ENCODE measurements at regions not wholly inside any gene's neighbourhood (a gene's known extent, or its start where the extent isn't known, plus 50 kb on each side); places are given as distances from the start of the nearest gene placed in this dataset.

DNA sequence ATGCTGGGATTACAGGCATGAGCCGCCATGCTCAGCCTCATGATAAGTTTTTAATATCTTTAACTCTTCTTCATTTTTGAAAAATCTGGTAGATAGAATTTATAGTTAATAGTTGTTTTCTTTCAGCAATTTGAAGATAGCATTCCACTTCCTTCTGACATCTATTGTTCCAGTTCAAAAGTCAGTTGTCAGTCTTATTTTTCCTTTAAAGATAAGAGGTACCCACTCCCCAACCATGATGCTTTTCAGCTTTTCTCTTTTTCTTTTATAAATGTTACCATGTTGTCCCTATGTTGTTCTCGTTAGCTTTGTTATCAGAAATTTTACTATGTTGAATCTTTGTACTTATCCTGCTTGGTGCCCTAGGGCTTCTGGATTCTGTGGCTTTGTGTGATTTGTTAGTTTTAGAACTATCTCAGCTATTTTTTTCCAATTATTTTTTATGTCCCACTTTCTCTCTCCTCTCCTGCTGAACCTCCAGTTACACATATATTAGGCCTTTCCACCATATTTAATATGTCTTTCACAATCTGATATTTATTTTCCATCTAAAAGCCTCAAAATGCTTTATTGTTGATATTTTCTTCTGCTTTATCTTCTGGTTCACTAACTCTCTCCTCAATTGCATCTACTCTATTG lies 181.6 kb upstream of the FOXN3 start:
- TF ChIP-seq, protein P1, sequence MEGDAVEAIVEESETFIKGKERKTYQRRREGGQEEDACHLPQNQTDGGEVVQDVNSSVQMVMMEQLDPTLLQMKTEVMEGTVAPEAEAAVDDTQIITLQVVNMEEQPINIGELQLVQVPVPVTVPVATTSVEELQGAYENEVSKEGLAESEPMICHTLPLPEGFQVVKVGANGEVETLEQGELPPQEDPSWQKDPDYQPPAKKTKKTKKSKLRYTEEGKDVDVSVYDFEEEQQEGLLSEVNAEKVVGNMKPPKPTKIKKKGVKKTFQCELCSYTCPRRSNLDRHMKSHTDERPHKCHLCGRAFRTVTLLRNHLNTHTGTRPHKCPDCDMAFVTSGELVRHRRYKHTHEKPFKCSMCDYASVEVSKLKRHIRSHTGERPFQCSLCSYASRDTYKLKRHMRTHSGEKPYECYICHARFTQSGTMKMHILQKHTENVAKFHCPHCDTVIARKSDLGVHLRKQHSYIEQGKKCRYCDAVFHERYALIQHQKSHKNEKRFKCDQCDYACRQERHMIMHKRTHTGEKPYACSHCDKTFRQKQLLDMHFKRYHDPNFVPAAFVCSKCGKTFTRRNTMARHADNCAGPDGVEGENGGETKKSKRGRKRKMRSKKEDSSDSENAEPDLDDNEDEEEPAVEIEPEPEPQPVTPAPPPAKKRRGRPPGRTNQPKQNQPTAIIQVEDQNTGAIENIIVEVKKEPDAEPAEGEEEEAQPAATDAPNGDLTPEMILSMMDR (IDR thresholded peaks at IDR 0.05; ENCODE audit: control insufficient read depth, extremely low read depth, insufficient read depth) = no peak
- no peak for DNase-seq (ENCODE audit: low read depth)
- H3K4me3 ChIP-seq (ENCODE audit: low read depth, low read length) = no peak overlapping the region

DNA sequence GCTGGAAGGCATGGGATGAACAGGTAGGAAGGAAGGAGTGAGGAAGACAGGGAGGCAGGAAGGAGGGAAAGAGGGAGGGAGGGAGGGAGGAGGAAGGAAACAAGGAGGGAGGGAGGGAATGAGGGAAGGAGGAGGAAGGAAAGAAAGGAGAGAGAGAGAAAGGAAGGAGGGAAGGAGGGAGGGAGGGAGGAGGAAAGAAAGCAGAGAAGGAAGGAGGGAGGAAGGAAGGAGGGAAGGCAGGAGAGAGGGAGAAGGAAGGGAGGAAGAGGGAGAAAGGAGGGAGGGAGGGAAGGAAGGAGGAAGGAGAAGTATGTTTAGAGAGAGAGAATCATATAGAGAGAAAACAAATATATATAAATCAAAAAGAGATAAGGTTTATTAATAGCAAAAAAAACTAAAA lies 175.9 kb upstream of the FOXN3 start:
- TF ChIP-seq, protein P1 (IDR thresholded peaks at IDR 0.05; ENCODE audit: control insufficient read depth, extremely low read depth, insufficient read depth) = no peak
- no peak overlapping the region for H3K4me3 ChIP-seq (ENCODE audit: low read depth, low read length)
- no peak for DNase-seq (ENCODE audit: low read depth)

DNA sequence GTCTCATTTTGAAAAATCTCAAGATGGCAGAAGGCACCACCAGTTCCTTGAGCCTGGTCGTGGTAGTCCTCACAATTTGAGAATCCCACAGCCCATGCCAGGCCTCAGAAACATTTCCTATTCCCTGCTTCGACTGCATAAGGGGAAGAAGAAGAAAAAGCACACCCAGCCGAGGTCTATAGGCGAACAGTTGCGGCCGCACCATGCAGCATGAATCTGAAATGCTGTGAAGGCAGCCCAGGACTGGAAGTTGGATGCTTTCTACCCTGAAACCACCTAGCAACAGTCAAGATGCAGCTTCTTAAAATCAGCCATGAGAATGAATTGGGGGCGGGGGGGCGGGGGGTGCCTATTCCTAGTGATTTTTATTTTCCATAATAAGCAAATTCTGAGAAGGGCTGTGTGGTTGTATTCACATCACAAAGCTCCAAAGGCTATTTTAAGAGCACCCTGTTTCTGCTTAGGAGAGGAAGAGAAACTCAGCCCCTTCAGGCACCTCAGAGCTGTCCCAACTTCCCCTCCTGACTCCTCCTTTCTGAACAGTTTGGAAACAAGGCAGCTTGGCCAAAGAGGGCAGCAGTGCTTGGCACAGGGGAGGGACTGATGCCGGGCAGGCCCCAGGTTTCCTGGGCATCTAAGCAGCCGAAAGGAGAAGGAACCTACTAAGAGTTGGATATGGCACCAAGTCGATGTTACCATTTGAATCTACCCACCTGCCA lies 172.5 kb upstream of the FOXN3 start:
- H3K4me3 ChIP-seq (ENCODE audit: low read depth, low read length) = no peak overlapping the region
- TF ChIP-seq, protein P1 (IDR thresholded peaks at IDR 0.05; ENCODE audit: control insufficient read depth, extremely low read depth, insufficient read depth) = no peak
- no peak for DNase-seq (ENCODE audit: low read depth)

DNA sequence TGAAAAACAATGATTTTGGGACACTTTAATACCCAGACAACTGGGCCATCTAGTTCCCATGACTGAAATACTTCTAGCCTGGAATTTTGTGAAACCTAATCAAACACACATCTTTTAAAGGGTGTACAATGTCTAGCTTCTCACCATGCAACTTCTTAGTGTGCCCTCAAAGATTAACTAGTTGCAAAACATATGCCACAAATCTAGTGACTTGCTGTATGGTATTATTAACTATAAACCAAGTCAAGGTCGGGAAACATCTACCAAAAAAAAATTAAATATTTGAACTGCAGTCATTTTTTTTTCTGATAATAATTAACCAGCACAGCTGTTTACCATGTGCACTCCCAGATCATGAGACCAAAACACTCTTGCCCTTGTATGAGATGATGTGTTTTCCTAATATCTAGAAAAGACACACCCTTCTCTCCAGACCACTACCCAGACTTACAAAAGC lies 171.8 kb upstream of the FOXN3 start:
- H3K4me3 ChIP-seq (ENCODE audit: low read depth, low read length) = no peak overlapping the region
- TF ChIP-seq, protein P1 (IDR thresholded peaks at IDR 0.05; ENCODE audit: control insufficient read depth, extremely low read depth, insufficient read depth) = no peak
- no peak for DNase-seq (ENCODE audit: low read depth)

DNA sequence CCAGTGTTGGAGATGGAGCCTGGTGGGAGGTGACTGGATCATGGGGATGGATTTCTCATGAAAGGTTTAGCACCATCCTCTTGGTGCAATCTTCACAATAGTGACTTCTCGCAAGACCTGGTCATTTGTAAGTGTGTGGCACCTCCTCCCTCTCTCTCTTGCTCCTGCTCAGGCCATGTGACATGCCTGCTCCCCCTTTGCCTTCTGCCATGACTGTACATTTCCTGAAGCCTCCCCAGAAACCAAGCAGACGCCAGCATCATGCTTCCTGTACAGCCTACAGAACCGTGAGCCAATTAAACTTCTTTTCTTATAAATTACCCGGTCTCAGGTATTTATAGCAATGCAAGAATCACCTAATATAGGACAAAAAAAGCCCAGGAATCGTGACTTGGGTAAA lies 171.0 kb upstream of the FOXN3 start:
- H3K4me3 ChIP-seq (ENCODE audit: low read depth, low read length) = no peak overlapping the region
- no peak for DNase-seq (ENCODE audit: low read depth)
- TF ChIP-seq, protein P1 (IDR thresholded peaks at IDR 0.05; ENCODE audit: control insufficient read depth, extremely low read depth, insufficient read depth) = no peak

DNA sequence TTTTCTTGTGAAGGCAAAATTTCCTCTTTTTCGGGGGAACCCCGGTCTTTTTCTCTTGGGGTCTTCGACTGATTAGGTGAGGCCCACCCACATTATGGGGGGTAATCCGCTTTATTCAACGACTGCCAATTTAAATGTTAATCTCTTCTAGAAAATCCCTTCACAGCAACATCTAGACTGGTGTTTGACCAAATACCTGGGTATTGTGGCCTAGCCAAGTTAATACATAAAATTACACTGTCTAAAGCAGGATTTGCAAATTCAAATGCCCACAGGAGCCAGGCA lies 170.0 kb upstream of the FOXN3 start:
- H3K4me3 ChIP-seq (ENCODE audit: low read depth, low read length) = no peak overlapping the region
- TF ChIP-seq, protein P1 (IDR thresholded peaks at IDR 0.05; ENCODE audit: control insufficient read depth, extremely low read depth, insufficient read depth) = no peak
- no peak for DNase-seq (ENCODE audit: low read depth)
